Endothelial cell of umbilical vein (primary cell): ENCODE measurements at regions not wholly inside any gene's neighbourhood (a gene's known extent, or its start where the extent isn't known, plus 50 kb on each side); places are given as distances from the start of the nearest gene placed in this dataset.

Experiments
- CTCF ChIP-seq, 2 donors: IDR thresholded peaks; 1 replicate in 1 of 2; 2 replicates in 1 of 2; pipeline ENCODE4 v1.5.1; 2011; ENCODE audit warnings: low read length in 2 of 2, mild to moderate bottlenecking in 2 of 2, moderate library complexity in 2 of 2, control low read depth in 1 of 2, inconsistent platforms in 1 of 2, low read depth in 1 of 2; ENCODE audit not compliant: insufficient read depth in 1 of 2; ENCODE audit errors: extremely low read depth in 1 of 2
- EZH2 ChIP-seq: IDR thresholded peaks from 2 replicates; pipeline ENCODE4 v1.6.1; 2012; ENCODE audit warnings: borderline replicate concordance, low read depth, mild to moderate bottlenecking, moderate library complexity, low read length, inconsistent platforms; ENCODE audit not compliant: severe bottlenecking
- FOS ChIP-seq: IDR thresholded peaks from 2 replicates; pipeline ENCODE4 v1.6.1; 2011; ENCODE audit warnings: mild to moderate bottlenecking, low read length, moderate library complexity, borderline replicate concordance; ENCODE audit not compliant: insufficient read depth
- GATA2 ChIP-seq: IDR thresholded peaks from 2 replicates; pipeline ENCODE4 v1.7.0; 2011; ENCODE audit warnings: low read depth, mild to moderate bottlenecking, moderate library complexity, mixed read lengths, low read length; ENCODE audit not compliant: insufficient read length, insufficient read depth
- JUN ChIP-seq: IDR thresholded peaks from 2 replicates; pipeline ENCODE4 v1.6.1; 2011; ENCODE audit warnings: borderline replicate concordance, low read depth; ENCODE audit not compliant: insufficient read length, insufficient read depth
- MAX ChIP-seq: IDR thresholded peaks from 2 replicates; pipeline ENCODE4 v1.6.1; 2011; ENCODE audit not compliant: insufficient read depth, insufficient read length
- MYC ChIP-seq: IDR thresholded peaks from one replicate; pipeline ENCODE4 v1.6.1; 2011; ENCODE audit warnings: mild to moderate bottlenecking, low read depth, low read length
- POLR2A ChIP-seq: IDR thresholded peaks from 2 replicates; pipeline ENCODE4 v1.6.1; 2012; ENCODE audit warnings: low read depth, mild to moderate bottlenecking, control low read depth, low read length
- POLR2AphosphoS5 ChIP-seq: IDR thresholded peaks from 2 replicates; pipeline ENCODE4 v1.6.1; 2012; ENCODE audit warnings: low read depth, mild to moderate bottlenecking, control low read depth, low read length, moderate library complexity; ENCODE audit not compliant: insufficient read depth

GRCh38 chr7:49715486-49715885 lies 58.0 kb upstream of the VWC2 start:
- TF ChIP-seq POLR2A (no peak), POLR2AphosphoS5 (no peak), EZH2 (no peak), CTCF (IDR thresholded peaks at IDR 0.05; ENCODE audit: extremely low read depth in 1 of 2, insufficient read depth in 1 of 2, low read depth in 1 of 2, low read length in 2 of 2) (no peak), GATA2 (no peak), JUN (no peak), FOS (no peak), MAX (no peak), MYC (no peak)
